PC-3 (cell line): ENCODE measurements at regions not wholly inside any gene's neighbourhood (a gene's known extent, or its start where the extent isn't known, plus 50 kb on each side); places are given as distances from the start of the nearest gene placed in this dataset.
A peak's percentile ranks its signal among the peaks of the same experiment; 100 is the strongest.

Experiments used
- ATAC-seq: fragments of 200-7000 bp; cut with Tn5 transposase; 2 replicates; pipeline ENCODE4 v1.9.1; 2020; ENCODE audit warnings: mild to moderate bottlenecking, moderate library complexity
- BruUV-seq: library from RNA; stranded (reverse); fragments of 400-500 nt; replicated peaks from 2 replicates; lab custom pipeline; 2021; lab: Mats Ljungman, UMichigan
- CTCF ChIA-PET: fragments of 300-600 bp; sonication (Branson Sonifier 250); formaldehyde crosslinking; loops from one replicate; lab custom pipeline; 2022; ENCODE audit warnings: antibody characterized with exemption; lab: Charles Lee
- POLR2A ChIA-PET: fragments of 300-600 bp; sonication (Branson Sonifier 250); formaldehyde crosslinking; loops from one replicate; lab custom pipeline; 2022; ENCODE audit warnings: antibody characterized with exemption; ENCODE audit not compliant: unreplicated experiment; lab: Charles Lee
- DNase-seq: peaks from one replicate; pipeline ENCODE4 v3.0.0-alpha.2; 2015
- H2AFZ ChIP-seq: fragments of 300-600 bp; sonication (generic); 2 replicates; pipeline ENCODE4 v1.6.0; 2016; ENCODE audit warnings: antibody characterized with exemption, low read length
- H3F3A ChIP-seq: fragments of 300-600 bp; sonication (generic); one replicate; pipeline ENCODE4 v1.6.0; 2017; ENCODE audit warnings: antibody characterized with exemption, low read length, control low read depth, mild to moderate bottlenecking; ENCODE audit not compliant: unreplicated experiment
- H3K27ac ChIP-seq: fragments of 300-600 bp; sonication (generic); 2 replicates; pipeline ENCODE4 v1.5.1; 2016; ENCODE audit warnings: mild to moderate bottlenecking, low read length
- H3K27me3 ChIP-seq: fragments of 300-600 bp; sonication (generic); 2 replicates; pipeline ENCODE4 v1.6.1; 2016; ENCODE audit warnings: low read length, mixed read lengths
- H3K36me3 ChIP-seq: fragments of 300-600 bp; sonication (generic); 2 replicates; pipeline ENCODE4 v1.6.1; 2016; ENCODE audit warnings: low read depth, mixed run types, low read length, mixed read lengths
- H3K4me1 ChIP-seq: fragments of 300-600 bp; sonication (generic); 2 replicates; pipeline ENCODE4 v1.5.1; 2016; ENCODE audit warnings: low read length; ENCODE audit not compliant: insufficient read depth
- H3K4me2 ChIP-seq: fragments of 300-600 bp; sonication (generic); 2 replicates; pipeline ENCODE4 v1.6.0; 2016; ENCODE audit warnings: low read length
- H3K4me3 ChIP-seq: fragments of 300-600 bp; sonication (generic); 2 replicates; pipeline ENCODE4 v1.5.1; 2016; ENCODE audit warnings: mild to moderate bottlenecking, low read length, mixed read lengths
- H3K79me2 ChIP-seq: fragments of 300-600 bp; sonication (generic); 2 replicates; pipeline ENCODE4 v1.6.1; 2017; ENCODE audit warnings: low read length, mixed read lengths
- H3K9ac ChIP-seq: fragments of 300-600 bp; sonication (generic); 2 replicates; pipeline ENCODE4 v1.6.0; 2016; ENCODE audit warnings: mild to moderate bottlenecking, low read length
- H3K9me2 ChIP-seq: fragments of 300-600 bp; sonication (generic); replicated peaks from 2 replicates; pipeline ENCODE4 v1.6.1; 2016; ENCODE audit warnings: mixed run types, low read length, mixed read lengths
- H3K9me3 ChIP-seq: fragments of 300-600 bp; sonication (generic); 2 replicates; pipeline ENCODE4 v1.6.1; 2016; ENCODE audit warnings: low read length, mixed read lengths
- H4K20me1 ChIP-seq: fragments of 300-600 bp; sonication (generic); 2 replicates; pipeline ENCODE4 v1.6.1; 2016; ENCODE audit warnings: low read length, mixed read lengths
- CTCF ChIP-seq: fragments of 300-600 bp; sonication (generic); conservative IDR thresholded peaks from 2 replicates; pipeline ENCODE4 v1.5.1; 2017; ENCODE audit warnings: antibody characterized with exemption, low read depth, mild to moderate bottlenecking, low read length
- EZH2 ChIP-seq: fragments of 300-600 bp; sonication (generic); IDR thresholded peaks from one replicate; pipeline ENCODE4 v1.6.1; 2017; ENCODE audit warnings: antibody characterized with exemption, mild to moderate bottlenecking, low read length; ENCODE audit not compliant: unreplicated experiment
- EZH2phosphoT487 ChIP-seq: fragments of 300-600 bp; sonication (generic); IDR thresholded peaks from 2 replicates; pipeline ENCODE4 v1.6.1; 2018; ENCODE audit warnings: mild to moderate bottlenecking, antibody characterized with exemption, low read length, borderline replicate concordance
- intact Hi-C: fragments of 100-400 bp; cut with micrococcal nuclease; formaldehyde crosslinking; loops from 2 replicates; pipeline ENCODE4 v1.9.0; 2023

GRCh38 chr5:28517691-28518090 is 1479.3 kb upstream of the CDH9 start:
- peak; percentile 83 for ATAC-seq
- CTCF ChIA-PET, result interaction anchor here (0.5 kb wide), 1 partner anchor 235 kb away, joined by 5 read pairs; no protein-coding TSS in a partner anchor
- H3K9ac ChIP-seq, result no peak overlapping the region

GRCh38 chr5:28516722-28517121 is 1478.3 kb upstream of the CDH9 start:
- DNase-seq (no peak), ATAC-seq (no peak)
- H3K4me3 ChIP-seq, result no peak overlapping the region
- no peak overlapping the region for H3K27ac ChIP-seq
- no peaks in the 10 kb centered on the region for H3K4me1 ChIP-seq
- no peaks in the 10 kb centered on the region for H3K9me3 ChIP-seq
- no peaks in the 10 kb centered on the region for H3F3A ChIP-seq
- intact Hi-C loops, result no loop called here
- H3K4me2 ChIP-seq, result no peak overlapping the region
- no peaks in the 10 kb centered on the region for H3K9me2 ChIP-seq
- ChIA-PET POLR2A (no interaction called here), CTCF (no interaction called here)
- no peak overlapping the region for H3K9ac ChIP-seq
- no peak overlapping the region for H2AFZ ChIP-seq
- no peaks in the 10 kb centered on the region for H4K20me1 ChIP-seq
- no TSS peak for BruUV-seq
- no peaks in the 10 kb centered on the region for H3K27me3 ChIP-seq
- no peaks in the 10 kb centered on the region for H3K36me3 ChIP-seq
- no peak for TF ChIP-seq EZH2phosphoT487
- TF ChIP-seq CTCF, result no peak
- no peak for TF ChIP-seq EZH2
- H3K79me2 ChIP-seq, result no peaks in the 10 kb centered on the region

More at GRCh38 chr5:28517691-28518090, 1479.3 kb upstream of the CDH9 start:
- Histone ChIP-seq H2AFZ (no peak overlapping the region), H3K9me2 (no peaks in the 10 kb centered on the region), H3K27me3 (no peaks in the 10 kb centered on the region), H3K36me3 (no peaks in the 10 kb centered on the region), H3K4me3 (no peak overlapping the region), H3K4me2 (no peak overlapping the region), H4K20me1 (no peaks in the 10 kb centered on the region), H3F3A (no peaks in the 10 kb centered on the region), H3K27ac (no peak overlapping the region), H3K79me2 (no peaks in the 10 kb centered on the region), H3K4me1 (no peaks in the 10 kb centered on the region), H3K9me3 (no peaks in the 10 kb centered on the region)
- POLR2A ChIA-PET, result no interaction called here
- peak; percentile 15 for DNase-seq
- TF ChIP-seq EZH2phosphoT487 (no peak), EZH2 (no peak), CTCF (no peak)
- intact Hi-C loops, result no loop called here
- BruUV-seq, result no TSS peak

GRCh38 chr5:28512648-28513047 is 1474.3 kb upstream of the CDH9 start:
- ChIA-PET POLR2A (no interaction called here), CTCF (no interaction called here)
- no peak for TF ChIP-seq EZH2phosphoT487
- TF ChIP-seq EZH2, result no peak
- no peak for ATAC-seq
- Histone ChIP-seq H3K9ac (no peak overlapping the region), H3K27ac (no peak overlapping the region), H3F3A (no peaks in the 10 kb centered on the region), H2AFZ (no peak overlapping the region), H3K36me3 (no peaks in the 10 kb centered on the region), H4K20me1 (no peaks in the 10 kb centered on the region), H3K9me2 (no peaks in the 10 kb centered on the region), H3K4me2 (no peak overlapping the region), H3K79me2 (no peaks in the 10 kb centered on the region), H3K4me3 (no peak overlapping the region), H3K4me1 (no peaks in the 10 kb centered on the region), H3K27me3 (no peaks in the 10 kb centered on the region), H3K9me3 (no peaks in the 10 kb centered on the region)
- no peak for DNase-seq
- BruUV-seq, result no TSS peak
- intact Hi-C loops, result no loop called here
